Fibroblast of pulmonary artery (primary cell): ENCODE measurements at regions not wholly inside any gene's neighbourhood (a gene's known extent, or its start where the extent isn't known, plus 50 kb on each side); places are given as distances from the start of the nearest gene placed in this dataset.

ENCODE experiments used
- DNase-seq: peaks from one replicate; pipeline ENCODE4 v3.0.0-alpha.2; 2010; ENCODE audit warnings: low read depth
- H3K4me3 ChIP-seq: replicated peaks from 2 replicates; pipeline ENCODE4 v1.5.1; 2011; ENCODE audit warnings: low read depth, mild to moderate bottlenecking, control low read depth, low read length, moderate library complexity
- CTCF ChIP-seq: IDR thresholded peaks from 2 replicates; pipeline ENCODE4 v1.5.1; 2011; ENCODE audit warnings: mild to moderate bottlenecking, control low read depth, low read length, inconsistent platforms; ENCODE audit errors: missing control alignments

- DNase-seq, result no peak
- no peak for TF ChIP-seq CTCF
- no peak overlapping the region for H3K4me3 ChIP-seq
These were observed 964.8 kb downstream of the JRKL start for GRCh38 chr11:97354576-97354975.

- no peak for DNase-seq
- no peak overlapping the region for H3K4me3 ChIP-seq
- no peak for TF ChIP-seq CTCF
These were observed 965.4 kb downstream of the JRKL start for GRCh38 chr11:97355230-97355629.

GRCh38 chr11:97356144-97356543 is 966.3 kb downstream of the JRKL start:
- no peak for DNase-seq

GRCh38 chr11:97359016-97359415 is 969.2 kb downstream of the JRKL start:
- DNase-seq, result no peak
- no peak overlapping the region for H3K4me3 ChIP-seq
- no peak for TF ChIP-seq CTCF

More at GRCh38 chr11:97356144-97356543, 966.3 kb downstream of the JRKL start:
- H3K4me3 ChIP-seq, result no peak overlapping the region
- TF ChIP-seq CTCF, result no peak

- no peak overlapping the region for H3K4me3 ChIP-seq
- no peak for TF ChIP-seq CTCF
- DNase-seq, result peak; percentile 41
These were observed 972.1 kb downstream of the JRKL start for GRCh38 chr11:97361812-97362378.

- TF ChIP-seq CTCF, result no peak
- no peak overlapping the region for H3K4me3 ChIP-seq
- DNase-seq, result no peak
These were observed 973.5 kb downstream of the JRKL start for GRCh38 chr11:97363331-97363730.

- no peak for TF ChIP-seq CTCF
- H3K4me3 ChIP-seq, result no peak overlapping the region
- DNase-seq, result peak; percentile 75
These were observed 974.2 kb downstream of the JRKL start for GRCh38 chr11:97364047-97364446.
